GM18511 (cell line): ENCODE measurements at regions not wholly inside any gene's neighbourhood (a gene's known extent, or its start where the extent isn't known, plus 50 kb on each side); places are given as distances from the start of the nearest gene placed in this dataset.
A peak's percentile ranks its signal among the peaks of the same experiment; 100 is the strongest.
"Not testable (repeated sequence)": the region's sequence is repeated elsewhere in the genome, so short reads cannot be mapped to it uniquely, and the experiment has no call there.

ENCODE experiments used
- ATAC-seq: cut with Tn5 transposase; IDR thresholded peaks from one replicate; pipeline ENCODE4 v1.9.1; 2021; ENCODE audit warnings: mild to moderate bottlenecking, moderate library complexity; ENCODE audit not compliant: unreplicated experiment

- peak; percentile 95 for ATAC-seq
These were observed 598.7 kb downstream of the SOX5 start for GRCh38 chr12:23350808-23351207.

- no peak for ATAC-seq
These were observed 596.8 kb downstream of the SOX5 start for GRCh38 chr12:23352670-23353069.

- no peak for ATAC-seq
These were observed 594.7 kb downstream of the SOX5 start for GRCh38 chr12:23354800-23355199.

DNA sequence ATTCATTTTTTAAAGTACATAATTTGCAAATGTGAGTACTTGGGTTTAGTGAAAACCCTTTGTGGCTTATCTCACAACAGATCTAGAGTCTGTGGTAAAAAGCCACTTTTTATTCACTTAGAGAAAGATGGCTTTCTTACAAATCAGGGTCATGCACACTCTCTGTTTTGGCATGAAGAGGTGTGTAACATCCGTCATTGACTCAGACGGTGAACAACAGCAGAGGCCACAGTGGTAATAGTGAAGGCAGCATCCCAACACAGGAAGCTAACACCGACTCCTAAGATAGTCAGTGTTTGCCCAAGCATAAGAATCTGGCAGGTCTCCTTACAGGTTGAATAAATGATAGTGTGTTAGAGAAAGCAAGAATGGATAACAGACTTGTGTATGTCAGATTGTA lies 593.0 kb downstream of the SOX5 start:
- ATAC-seq: no peak

- no peak for ATAC-seq
These were observed 592.4 kb downstream of the SOX5 start for GRCh38 chr12:23356927-23357708.

DNA sequence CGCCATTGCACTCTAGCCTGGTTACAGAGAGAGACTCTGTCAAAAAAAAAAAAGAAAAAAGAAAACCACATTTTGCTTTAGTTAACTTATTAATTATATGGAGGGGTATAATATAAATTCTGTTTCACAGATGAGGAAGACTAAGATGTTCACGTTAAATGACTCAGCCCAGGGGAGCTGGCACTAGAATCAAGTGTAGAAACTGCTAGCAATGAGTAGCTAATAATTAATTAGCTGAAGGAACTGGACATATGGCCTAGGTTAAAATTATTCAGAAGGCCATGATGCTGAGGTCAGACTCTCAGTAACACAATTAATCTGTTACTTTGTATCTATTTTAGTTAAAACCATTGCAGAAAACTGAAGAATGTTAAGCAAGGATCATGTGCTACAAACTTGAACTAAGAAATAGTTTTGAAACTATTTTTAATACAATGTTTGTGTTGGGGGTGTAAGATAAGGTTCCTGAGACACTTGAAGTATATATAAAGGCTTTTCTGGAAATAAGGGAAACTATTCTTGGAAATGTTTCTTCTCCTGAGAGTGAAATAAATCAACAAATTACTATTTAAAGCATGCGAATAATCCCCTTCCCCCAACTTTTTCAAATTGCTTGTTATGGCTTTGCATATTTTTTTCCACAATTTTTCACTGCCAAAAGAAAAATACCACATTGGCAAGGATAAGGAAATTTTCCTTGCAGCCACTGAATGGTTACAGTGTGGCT lies 589.3 kb downstream of the SOX5 start:
- ATAC-seq: no peak

DNA sequence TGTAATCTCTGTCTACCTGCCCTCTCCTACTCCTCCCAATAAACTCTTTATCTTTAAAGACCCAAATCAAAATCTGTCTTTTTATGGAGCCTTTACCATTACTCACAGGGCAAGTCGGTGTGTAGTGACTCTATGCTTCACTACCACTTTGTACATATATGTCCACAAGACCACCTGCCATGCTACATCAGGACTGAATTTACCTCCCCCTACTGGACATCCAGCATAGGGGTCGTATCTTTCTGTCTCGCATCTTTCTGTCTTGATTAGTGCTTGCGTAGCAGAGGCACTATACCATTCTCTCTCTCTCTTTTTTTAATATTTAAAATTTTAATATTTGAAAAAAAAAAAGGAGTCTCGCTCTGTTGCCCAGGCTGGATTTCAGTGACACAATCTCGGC lies 587.5 kb downstream of the SOX5 start:
- no peak for ATAC-seq

DNA sequence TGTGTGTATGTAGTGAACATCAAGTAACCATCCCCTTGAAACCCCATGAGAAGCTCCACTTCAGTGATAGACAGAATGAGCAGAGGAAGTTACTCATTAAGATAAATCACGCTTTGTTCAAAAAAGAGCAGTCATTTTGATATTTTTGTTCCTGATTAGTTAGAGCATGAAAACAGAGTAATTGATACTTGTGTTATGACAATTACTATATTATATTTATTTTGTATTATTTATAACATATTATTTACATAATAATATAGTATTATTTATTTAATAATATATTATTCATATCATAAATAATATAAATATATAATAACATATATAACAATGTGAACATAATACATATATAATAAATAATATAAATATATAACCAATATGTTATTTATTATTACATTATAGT lies 580.9 kb downstream of the SOX5 start:
- ATAC-seq: no peak

DNA sequence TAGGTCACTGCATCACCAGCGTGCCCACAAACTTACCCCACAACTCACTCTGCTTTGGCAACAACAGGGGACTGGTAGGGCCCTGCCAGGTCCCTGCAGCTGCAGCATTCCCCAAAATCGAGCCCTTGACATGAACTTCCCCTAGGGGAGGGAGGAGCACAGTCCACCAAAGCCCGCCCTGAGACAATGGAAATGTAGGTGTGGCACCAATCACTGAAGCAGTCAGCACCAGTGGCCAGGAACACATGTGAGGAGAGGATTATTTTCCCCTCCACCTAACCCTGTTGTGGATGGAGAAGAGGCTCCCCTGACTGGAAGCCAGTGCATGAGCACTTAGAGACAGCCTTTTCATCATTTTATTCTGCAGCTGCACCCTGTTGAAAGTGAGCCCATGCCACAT lies 573.8 kb downstream of the SOX5 start:
- ATAC-seq: no peak

GRCh38 chr12:23376238-23376637 lies 573.2 kb downstream of the SOX5 start:
- no peak for ATAC-seq

DNA sequence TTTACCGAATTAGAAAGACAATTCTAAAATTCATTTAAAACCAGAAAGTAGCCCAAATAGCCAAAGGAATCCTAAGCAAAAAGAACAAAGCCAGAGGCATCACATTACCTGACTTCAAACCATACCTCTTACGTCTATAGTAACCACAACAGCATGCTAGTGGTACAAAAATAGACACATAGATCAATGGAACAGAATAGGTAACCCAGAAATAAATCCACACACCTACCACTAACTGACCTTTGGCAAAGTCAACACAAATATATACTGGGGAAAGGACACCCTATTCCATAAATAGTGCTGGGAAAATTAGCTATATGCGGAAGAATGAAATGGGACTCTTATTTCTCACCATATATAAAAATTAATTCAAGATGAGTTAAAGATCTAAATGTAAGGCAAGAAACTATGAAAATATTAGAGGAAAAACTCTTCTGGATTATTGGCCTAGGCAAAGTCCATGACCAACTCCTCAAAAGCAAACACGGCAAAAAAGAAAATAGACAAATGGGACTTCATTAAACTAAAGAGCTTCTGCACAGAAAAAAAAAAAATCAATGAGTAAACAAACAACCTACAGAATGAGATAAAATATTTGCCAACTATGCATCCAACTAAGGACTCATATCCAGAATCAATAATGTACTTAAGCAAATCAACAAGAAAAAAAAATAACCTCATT lies 568.9 kb downstream of the SOX5 start:
- no peak for ATAC-seq

DNA sequence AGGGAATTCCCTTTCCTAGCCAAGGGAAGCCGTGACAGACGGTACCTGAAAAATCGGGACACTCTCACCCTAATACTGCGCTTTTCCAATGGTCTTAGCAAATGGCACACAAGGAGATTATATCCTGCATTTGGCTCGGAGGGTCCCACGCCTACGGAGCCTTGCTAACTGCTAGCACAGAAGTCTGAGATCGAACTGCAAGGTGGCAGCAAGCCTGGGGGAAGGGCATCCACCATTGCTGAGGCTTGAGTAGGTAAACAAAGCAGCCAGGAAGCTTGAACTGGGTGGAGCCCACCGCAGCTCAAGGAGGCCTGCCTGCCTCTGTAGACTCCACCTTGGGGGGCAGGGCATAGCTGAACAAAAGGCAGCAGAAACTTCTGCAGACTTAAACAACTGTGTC lies 560.6 kb downstream of the SOX5 start:
- not testable (repeated sequence) for ATAC-seq

GRCh38 chr12:23389315-23389714 lies 560.2 kb downstream of the SOX5 start:
- not testable (repeated sequence) for ATAC-seq

- ATAC-seq: no peak
These were observed 550.0 kb downstream of the SOX5 start for GRCh38 chr12:23399402-23399933.

- no peak for ATAC-seq
These were observed 534.3 kb downstream of the SOX5 start for GRCh38 chr12:23415180-23415579.

DNA sequence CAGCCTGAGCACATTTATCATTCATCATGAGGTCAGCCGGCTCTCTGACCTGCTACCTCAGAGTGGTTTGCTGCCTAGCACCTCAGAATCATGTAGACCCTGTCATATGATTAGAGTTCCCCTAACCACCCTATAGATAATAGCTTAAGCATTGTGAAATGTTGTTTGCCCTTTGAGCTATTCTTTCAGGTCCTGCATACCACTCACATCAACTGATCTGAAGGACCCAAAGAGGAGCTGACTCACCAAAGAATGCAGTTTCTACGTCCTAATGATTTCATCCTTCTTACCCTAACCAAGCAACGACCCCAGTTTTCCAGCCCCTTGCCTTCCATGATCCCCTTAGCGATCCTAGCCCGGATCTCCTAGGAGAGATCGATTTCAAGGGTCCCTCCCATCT lies 527.9 kb downstream of the SOX5 start:
- ATAC-seq: no peak

- ATAC-seq: no peak
These were observed 526.3 kb downstream of the SOX5 start for GRCh38 chr12:23423097-23423687.

DNA sequence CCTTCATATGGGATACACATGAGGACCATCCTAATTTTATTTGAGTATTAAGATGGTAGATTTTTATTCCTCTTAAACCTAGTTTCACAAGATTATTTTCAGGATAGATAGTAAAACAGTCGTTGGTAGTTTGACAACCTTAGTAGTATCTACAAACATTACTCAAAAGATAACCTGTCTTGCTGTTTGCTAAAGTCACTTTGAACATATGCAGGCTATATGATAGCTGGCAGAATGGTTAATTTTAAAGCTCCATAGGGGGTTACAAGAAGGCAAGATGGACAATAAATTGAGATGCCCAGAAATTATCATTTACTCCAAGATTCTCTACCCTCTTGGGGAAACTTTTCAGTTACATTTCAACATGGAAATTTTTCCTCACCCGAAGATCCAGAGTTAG lies 525.7 kb downstream of the SOX5 start:
- ATAC-seq: no peak

DNA sequence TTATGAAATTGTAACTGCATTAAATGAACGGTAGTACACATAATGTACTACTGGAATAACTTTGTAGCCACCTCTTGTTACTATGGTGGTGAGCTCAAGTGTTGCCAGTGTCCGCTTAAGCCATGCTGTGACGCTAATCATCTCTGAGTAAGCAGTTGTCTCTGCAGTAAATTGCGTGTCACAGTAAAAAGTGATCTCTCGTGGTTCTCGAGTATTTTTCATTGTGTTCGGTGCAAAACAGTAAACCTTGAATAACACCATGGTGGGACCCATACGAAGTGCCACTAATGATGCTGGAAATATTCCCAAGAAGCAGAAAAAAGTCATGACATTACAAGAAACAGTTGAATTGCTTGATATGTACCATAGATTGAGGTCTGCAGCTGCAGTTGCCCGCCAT lies 524.8 kb downstream of the SOX5 start:
- ATAC-seq: no peak

- no peak for ATAC-seq
These were observed 523.1 kb downstream of the SOX5 start for GRCh38 chr12:23426328-23426727.

DNA sequence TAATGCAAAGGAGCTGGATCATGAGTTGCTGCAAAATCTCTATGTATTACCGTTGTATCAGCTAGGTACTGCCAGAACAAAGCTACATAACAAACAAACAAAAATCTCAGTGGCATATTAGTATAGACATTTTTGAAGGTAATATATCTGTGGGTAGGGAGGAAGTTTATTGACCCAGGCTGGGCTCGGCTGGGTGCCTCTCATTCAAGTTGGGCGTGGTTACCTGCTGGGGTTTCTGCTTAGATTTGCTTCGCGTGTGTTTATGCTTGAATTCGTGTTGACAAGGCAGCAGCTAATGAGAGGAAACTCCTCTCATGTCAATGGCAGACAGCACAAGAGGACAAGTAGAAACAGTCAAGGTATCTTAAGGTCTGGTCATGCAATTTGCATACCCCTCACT lies 520.7 kb downstream of the SOX5 start:
- no peak for ATAC-seq
